CD4-positive, alpha-beta T cell treated with Interleukin-17A for 1 hour (primary cell): ENCODE measurements at regions not wholly inside any gene's neighbourhood (a gene's known extent, or its start where the extent isn't known, plus 50 kb on each side); places are given as distances from the start of the nearest gene placed in this dataset.
A peak's percentile ranks its signal among the peaks of the same experiment; 100 is the strongest.

Source experiments
- DNase-seq: peaks from one replicate; pipeline ENCODE4 v3.0.0-alpha.2; 2020

- peak; percentile 49 for DNase-seq
Measured at GRCh38 chr3:195634426-195635261, 50.9 kb upstream of the APOD start.
